Gastrocnemius medialis (tissue), 4 donors: ENCODE measurements at regions not wholly inside any gene's neighbourhood (a gene's known extent, or its start where the extent isn't known, plus 50 kb on each side); places are given as distances from the start of the nearest gene placed in this dataset.

Experiments used
- CTCF ChIP-seq, 5 experiments: fragments of 450-650 bp in 3 of 5; fragments of 200-600 bp in 2 of 5; sonication (generic) in 2 of 5; IDR thresholded peaks in 4 of 5; conservative IDR thresholded peaks in 1 of 5; 1 replicate in 4 of 5; 2 replicates in 1 of 5; pipeline ENCODE4 v1.5.1; 2016 to 2019; ENCODE audit warnings: antibody characterized with exemption in 5 of 5, mild to moderate bottlenecking in 3 of 5, moderate library complexity in 3 of 5
- POLR2A ChIP-seq, 2 donors: fragments of 450-650 bp; IDR thresholded peaks; one replicate each; pipeline ENCODE4 v1.6.1; 2017; ENCODE audit warnings: antibody characterized with exemption in 2 of 2, mild to moderate bottlenecking in 2 of 2, moderate library complexity in 2 of 2

GRCh38 chrX:14079891-14080430, 50.3 kb upstream of the GEMIN8 start:
- TF ChIP-seq CTCF (IDR thresholded peaks at IDR 0.05 in 4 of 5, conservative IDR thresholded peaks at IDR 0.05 in 1 of 5) = no peak
- no peak for TF ChIP-seq POLR2A (IDR thresholded peaks at IDR 0.05)
